Head of caudate nucleus (tissue), 42 donors: ENCODE measurements at regions not wholly inside any gene's neighbourhood (a gene's known extent, or its start where the extent isn't known, plus 50 kb on each side); places are given as distances from the start of the nearest gene placed in this dataset.

ENCODE experiments used
- DNase-seq, 42 donors: peaks; one replicate each; pipeline versions ENCODE4 v3.0.0 to v3.0.0-alpha.2; 2020 to 2021; ENCODE audit warnings: mixed read lengths in 7 of 42
- intact Hi-C: fragments of 100-400 bp; cut with DNase I; formaldehyde crosslinking; loops from one replicate; pipeline ENCODE4 v1.15.0; 2022

- peak in 7 of 42 donors; percentile 1 to 34 (median 18) for DNase-seq
- intact Hi-C loops = no loop called here
Observed at GRCh38 chr11:134560566-134561330, 148.7 kb upstream of the B3GAT1 start.

GRCh38 chr11:134560066-134560465 is 148.0 kb upstream of the B3GAT1 start:
- intact Hi-C loops = no loop called here

GRCh38 chr11:134559602-134559962 is 147.5 kb upstream of the B3GAT1 start:
- peak in 9 of 42 donors; percentile 3 to 43 (median 13) for DNase-seq
- intact Hi-C loops = no loop called here

More at GRCh38 chr11:134560066-134560465, 148.0 kb upstream of the B3GAT1 start:
- DNase-seq = peak in 8 of 42 donors; percentile 3 to 41 (median 14)

- intact Hi-C loops = no loop called here
- peak in 8 of 42 donors; percentile 4 to 35 (median 13) for DNase-seq
Observed at GRCh38 chr11:134558916-134559601, 147.0 kb upstream of the B3GAT1 start.

- DNase-seq = peak in 6 of 42 donors; percentile 4 to 29 (median 18)
- intact Hi-C loops = no loop called here
Observed at GRCh38 chr11:134558258-134558835, 146.3 kb upstream of the B3GAT1 start.

GRCh38 chr11:134557571-134558257 is 145.7 kb upstream of the B3GAT1 start:
- peak in 4 of 42 donors; percentile 2 to 35 (median 10) for DNase-seq
- intact Hi-C loops = no loop called here

GRCh38 chr11:134556186-134556585 is 144.1 kb upstream of the B3GAT1 start:
- intact Hi-C loops = no loop called here
- peak in 3 of 42 donors; percentile 3 to 16 (median 9) for DNase-seq

GRCh38 chr11:134555510-134555909 is 143.5 kb upstream of the B3GAT1 start:
- intact Hi-C loops = no loop called here
- DNase-seq = peak in 8 of 42 donors; percentile 0 to 39 (median 7)

- peak in 5 of 42 donors; percentile 3 to 21 (median 8) for DNase-seq
- intact Hi-C loops = no loop called here
Observed at GRCh38 chr11:134554861-134555260, 142.8 kb upstream of the B3GAT1 start.

- intact Hi-C loops = no loop called here
Observed at GRCh38 chr11:134554106-134554505, 142.1 kb upstream of the B3GAT1 start.

GRCh38 chr11:134552749-134553148 is 140.7 kb upstream of the B3GAT1 start:
- intact Hi-C loops = no loop called here
- DNase-seq = no peak

More at GRCh38 chr11:134554106-134554505, 142.1 kb upstream of the B3GAT1 start:
- DNase-seq = peak in 7 of 42 donors; percentile 6 to 39 (median 18)

- DNase-seq = peak in 2 of 42 donors; percentile 6 to 17
- intact Hi-C loops = no loop called here
Observed at GRCh38 chr11:134545521-134545920, 133.5 kb upstream of the B3GAT1 start.

GRCh38 chr11:134544095-134544815 is 132.2 kb upstream of the B3GAT1 start:
- intact Hi-C loops = no loop called here
- DNase-seq = peak in 5 of 42 donors; percentile 9 to 39 (median 11)

GRCh38 chr11:134543645-134544044 is 131.6 kb upstream of the B3GAT1 start:
- intact Hi-C loops = no loop called here
- DNase-seq = peak in 4 of 42 donors; percentile 2 to 35 (median 5)

GRCh38 chr11:134543241-134543640 is 131.2 kb upstream of the B3GAT1 start:
- peak in 8 of 42 donors; percentile 4 to 38 (median 22) for DNase-seq
- intact Hi-C loops = no loop called here

GRCh38 chr11:134542401-134543165 is 130.5 kb upstream of the B3GAT1 start:
- intact Hi-C loops = no loop called here
- DNase-seq = peak in 8 of 42 donors; percentile 0 to 33 (median 10)

- DNase-seq = peak in 7 of 42 donors; percentile 2 to 26 (median 11)
- intact Hi-C loops = no loop called here
Observed at GRCh38 chr11:134541951-134542350, 129.9 kb upstream of the B3GAT1 start.

GRCh38 chr11:134541355-134541754 is 129.3 kb upstream of the B3GAT1 start:
- intact Hi-C loops = no loop called here
- DNase-seq = peak in 6 of 42 donors; percentile 5 to 26 (median 11)
